ENCODE measurements at regions not wholly inside any gene's neighbourhood (a gene's known extent, or its start where the extent isn't known, plus 50 kb on each side); places are given as distances from the start of the nearest gene placed in this dataset.

- no peak for DNase-seq
- Histone ChIP-seq H3K4me3 (ENCODE audit: low read depth, low read length) (no peak overlapping the region), H3K36me3 (no peaks in the 10 kb centered on the region), H3K9me3 (no peaks in the 10 kb centered on the region), H3K4me1 (no peaks in the 10 kb centered on the region), H3K27me3 (no peaks in the 10 kb centered on the region)
- TF ChIP-seq CTCF (IDR thresholded peaks at IDR 0.05; ENCODE audit: low read depth, low read length) = no peak
These were observed 228.9 kb upstream of the JAG1 start for GRCh38 chr20:10902576-10903282.

GRCh38 chr20:10906834-10907233 is 233.0 kb upstream of the JAG1 start:
- Histone ChIP-seq H3K36me3 (no peaks in the 10 kb centered on the region), H3K27me3 (no peaks in the 10 kb centered on the region; the same call in 1 of the 2 replicates), H3K9me3 (no peaks in the 10 kb centered on the region), H3K4me1 (no peaks in the 10 kb centered on the region), H3K4me3 (ENCODE audit: low read depth, low read length) (no peak overlapping the region)
- no peak for DNase-seq
- no peak for TF ChIP-seq CTCF (IDR thresholded peaks at IDR 0.05; ENCODE audit: low read depth, low read length)

GRCh38 chr20:10909803-10910202 is 236.0 kb upstream of the JAG1 start:
- H3K27me3 ChIP-seq = no peaks in the 10 kb centered on the region; the same call in 1 of the 2 replicates
- H3K4me1 ChIP-seq = no peaks in the 10 kb centered on the region
- H3K4me3 ChIP-seq (ENCODE audit: low read depth, low read length) = no peak overlapping the region
- no peaks in the 10 kb centered on the region for H3K9me3 ChIP-seq
- no peak for DNase-seq
- no peaks in the 10 kb centered on the region for H3K36me3 ChIP-seq
- no peak for TF ChIP-seq CTCF (IDR thresholded peaks at IDR 0.05; ENCODE audit: low read depth, low read length)

- DNase-seq = no peak
- TF ChIP-seq CTCF (IDR thresholded peaks at IDR 0.05; ENCODE audit: low read depth, low read length) = no peak
- no peak overlapping the region for H3K4me3 ChIP-seq (ENCODE audit: low read depth, low read length)
- H3K36me3 ChIP-seq = no peaks in the 10 kb centered on the region
- no peaks in the 10 kb centered on the region for H3K4me1 ChIP-seq
- H3K27me3 ChIP-seq = no peaks in the 10 kb centered on the region; the same call in 1 of the 2 replicates
- no peaks in the 10 kb centered on the region for H3K9me3 ChIP-seq
These were observed 236.9 kb upstream of the JAG1 start for GRCh38 chr20:10910535-10911178.

- Histone ChIP-seq H3K36me3 (no peaks in the 10 kb centered on the region), H3K4me1 (no peaks in the 10 kb centered on the region), H3K27me3 (no peaks in the 10 kb centered on the region; the same call in 1 of the 2 replicates), H3K9me3 (no peaks in the 10 kb centered on the region), H3K4me3 (ENCODE audit: low read depth, low read length) (no peak overlapping the region)
- DNase-seq = no peak
- no peak for TF ChIP-seq CTCF (IDR thresholded peaks at IDR 0.05; ENCODE audit: low read depth, low read length)
These were observed 237.5 kb upstream of the JAG1 start for GRCh38 chr20:10911298-10911697.

- TF ChIP-seq CTCF (IDR thresholded peaks at IDR 0.05; ENCODE audit: low read depth, low read length) = no peak
- Histone ChIP-seq H3K9me3 (no peaks in the 10 kb centered on the region), H3K36me3 (no peaks in the 10 kb centered on the region), H3K27me3 (no peaks in the 10 kb centered on the region), H3K4me1 (no peaks in the 10 kb centered on the region), H3K4me3 (ENCODE audit: low read depth, low read length) (no peak overlapping the region)
- no peak for DNase-seq
These were observed 242.0 kb upstream of the JAG1 start for GRCh38 chr20:10915815-10916214.
